Left lung (tissue), 4 donors: ENCODE measurements at regions not wholly inside any gene's neighbourhood (a gene's known extent, or its start where the extent isn't known, plus 50 kb on each side); places are given as distances from the start of the nearest gene placed in this dataset.

Experiments
- ATAC-seq: fragments of 200-7000 bp; cut with Tn5 transposase; one replicate; pipeline ENCODE4 v1.9.1; 2020; ENCODE audit warnings: moderate library complexity
- DNase-seq, 4 donors: peaks; one replicate each; pipeline ENCODE4 v3.0.0-alpha.2; 2013 to 2020
- H3K27ac ChIP-seq, 2 donors: fragments of 200-600 bp; sonication (generic) in 1 of 2; one replicate each; pipeline versions ENCODE4 v1.5.0 to v1.8.0; 2020 to 2021
- H3K27me3 ChIP-seq, 2 donors: fragments of 200-600 bp; sonication (generic) in 1 of 2; one replicate each; pipeline versions ENCODE4 v1.5.0 to v1.8.0; 2020 to 2021
- H3K36me3 ChIP-seq, 2 donors: fragments of 200-600 bp; sonication (generic) in 1 of 2; one replicate each; pipeline versions ENCODE4 v1.5.0 to v1.8.0; 2020 to 2021
- H3K4me1 ChIP-seq, 2 donors: fragments of 200-600 bp; one replicate each; pipeline ENCODE4 v1.8.0; 2021
- H3K4me3 ChIP-seq, 2 donors: fragments of 200-600 bp; sonication (generic) in 1 of 2; one replicate each; pipeline versions ENCODE4 v1.5.0 to v1.8.0; 2020 to 2021; ENCODE audit warnings: mild to moderate bottlenecking in 1 of 2
- H3K9me3 ChIP-seq, 2 donors: fragments of 200-600 bp; sonication (generic) in 1 of 2; one replicate each; pipeline versions ENCODE4 v1.5.0 to v1.8.0; 2020 to 2021
- CTCF ChIP-seq, 2 donors: fragments of 200-600 bp; sonication (generic) in 1 of 2; IDR thresholded peaks; one replicate each; pipeline versions ENCODE4 v1.5.0 to v1.8.0; 2021; ENCODE audit warnings: antibody characterized with exemption in 2 of 2
- intact Hi-C, 2 donors: fragments of 100-400 bp; cut with DNase I; formaldehyde crosslinking; loops; one replicate each; pipeline versions ENCODE4 v1.11.2 to v1.14.2; 2022
- donor health status: DM: no; HTN: yes; CAD: no.
- donor health status: DM: no; HTN: no; CAD: no.

GRCh38 chr10:130745251-130745650 is 566.3 kb downstream of the TCERG1L start:
- Histone ChIP-seq H3K36me3 (no peaks in the 10 kb centered on the region), H3K27me3 (peaks cover 0 to 34% of the 10 kb centered on the region in 2 donors), H3K9me3 (no peaks in the 10 kb centered on the region), H3K27ac (no peak overlapping the region), H3K4me3 (no peak overlapping the region), H3K4me1 (no peaks in the 10 kb centered on the region)
- no peak for TF ChIP-seq CTCF (IDR thresholded peaks at IDR 0.05)
- intact Hi-C loops, result no loop called here
- ATAC-seq (no peak), DNase-seq (no peak)

- no peaks in the 10 kb centered on the region for H3K36me3 ChIP-seq
- H3K4me3 ChIP-seq, result no peak overlapping the region
- no peaks in the 10 kb centered on the region for H3K9me3 ChIP-seq
- peaks cover 0 to 37% of the 10 kb centered on the region in 2 donors for H3K27me3 ChIP-seq
- no peaks in the 10 kb centered on the region for H3K4me1 ChIP-seq
- no peak for TF ChIP-seq CTCF (IDR thresholded peaks at IDR 0.05)
- DNase-seq (no peak), ATAC-seq (no peak)
- intact Hi-C loops, result no loop called here
- no peak overlapping the region for H3K27ac ChIP-seq
Measured at GRCh38 chr10:130745821-130746220, 565.7 kb downstream of the TCERG1L start.

GRCh38 chr10:130746311-130746710 is 565.2 kb downstream of the TCERG1L start:
- no peak for TF ChIP-seq CTCF (IDR thresholded peaks at IDR 0.05)
- ATAC-seq, result no peak
- intact Hi-C loops, result no loop called here
- H3K9me3 ChIP-seq, result no peaks in the 10 kb centered on the region
- no peak for DNase-seq
- no peak overlapping the region for H3K27ac ChIP-seq
- no peak overlapping the region for H3K4me3 ChIP-seq
- no peaks in the 10 kb centered on the region for H3K4me1 ChIP-seq
- peaks cover 0 to 37% of the 10 kb centered on the region in 2 donors for H3K27me3 ChIP-seq
- H3K36me3 ChIP-seq, result no peaks in the 10 kb centered on the region

- DNase-seq (no peak), ATAC-seq (no peak)
- Histone ChIP-seq H3K4me3 (no peak overlapping the region), H3K36me3 (no peaks in the 10 kb centered on the region), H3K4me1 (no peaks in the 10 kb centered on the region), H3K27ac (no peak overlapping the region), H3K27me3 (peaks cover 0 to 32% of the 10 kb centered on the region in 2 donors), H3K9me3 (no peaks in the 10 kb centered on the region)
- intact Hi-C loops, result no loop called here
- TF ChIP-seq CTCF (IDR thresholded peaks at IDR 0.05), result no peak
Measured at GRCh38 chr10:130747356-130747755, 564.2 kb downstream of the TCERG1L start.

GRCh38 chr10:130747946-130748345 is 563.6 kb downstream of the TCERG1L start:
- DNase-seq (no peak), ATAC-seq (no peak)
- no peaks in the 10 kb centered on the region for H3K36me3 ChIP-seq
- H3K27me3 ChIP-seq, result peaks cover 0 to 32% of the 10 kb centered on the region in 2 donors
- H3K9me3 ChIP-seq, result no peaks in the 10 kb centered on the region
- no peak for TF ChIP-seq CTCF (IDR thresholded peaks at IDR 0.05)
- intact Hi-C loops, result no loop called here
- no peak overlapping the region for H3K27ac ChIP-seq
- H3K4me3 ChIP-seq, result no peak overlapping the region
- H3K4me1 ChIP-seq, result no peaks in the 10 kb centered on the region
